GM12878 (cell line): ENCODE measurements at regions not wholly inside any gene's neighbourhood (a gene's known extent, or its start where the extent isn't known, plus 50 kb on each side); places are given as distances from the start of the nearest gene placed in this dataset.

Experiments used
- ATAC-seq: fragments of 200-7000 bp; cut with Tn5 transposase; 3 replicates; pipeline ENCODE4 v1.9.1; 2020; ENCODE audit warnings: mild to moderate bottlenecking, moderate library complexity
- BruUV-seq: library from RNA; stranded (reverse); fragments of 400-500 nt; replicated peaks from 2 replicates; lab custom pipeline; 2021; lab: Mats Ljungman, UMichigan
- CTCF ChIA-PET: fragments of 300-600 bp; sonication (Branson Sonifier 250); formaldehyde crosslinking; extraction: SDS; loops from one replicate; lab custom pipeline; 2021; ENCODE audit warnings: inconsistent platforms; lab: Yijun Ruan, JAX
- POLR2A ChIA-PET: fragments of 350-600 bp; formaldehyde crosslinking; extraction: SDS; loops from one replicate; lab custom pipeline; 2021; ENCODE audit warnings: inconsistent platforms; lab: Charles Lee
- RAD21 ChIA-PET: fragments of 300-600 bp; sonication (Branson Sonifier 250); formaldehyde crosslinking; loops from one replicate; lab custom pipeline; 2023; ENCODE audit warnings: antibody characterized with exemption; ENCODE audit not compliant: unreplicated experiment; lab: Charles Lee
- SMC1A ChIA-PET: fragments of 300-600 bp; sonication (Branson Sonifier 250); formaldehyde crosslinking; loops from one replicate; lab custom pipeline; 2023; ENCODE audit not compliant: unreplicated experiment, uncharacterized antibody; lab: Charles Lee
- DNase-seq: peaks from one replicate; pipeline ENCODE4 v3.0.0-alpha.2; 2011; ENCODE audit warnings: low read depth, low spot score
- FAIRE-seq: peaks from 3 replicates; lab custom pipeline; 2011; peaks lifted over from hg19 to GRCh38; lab: Jason Lieb, UNC
- H2AFZ ChIP-seq: 2 replicates; pipeline ENCODE4 v1.6.0; 2011; ENCODE audit warnings: low read depth, low read length, control low read depth; ENCODE audit not compliant: control insufficient read depth
- H3K27ac ChIP-seq: 2 replicates; pipeline ENCODE4 v1.5.1; 2011; ENCODE audit warnings: control low read depth; ENCODE audit not compliant: control insufficient read depth, insufficient read depth
- H3K27me3 ChIP-seq, 2 experiments: replicated peaks in 1 of 2; 2 replicates each; pipeline versions ENCODE4 v1.6.0 to v1.6.1; 2011; ENCODE audit warnings: low read length in 1 of 2; ENCODE audit not compliant: control insufficient read depth in 2 of 2, insufficient read depth in 2 of 2
- H3K36me3 ChIP-seq, 2 experiments: 2 replicates each; pipeline ENCODE4 v1.5.1; 2011; ENCODE audit warnings: low read length in 1 of 2; ENCODE audit not compliant: control insufficient read depth in 2 of 2, insufficient read depth in 2 of 2
- H3K4me1 ChIP-seq: 2 replicates; pipeline ENCODE4 v1.6.1; 2011; ENCODE audit warnings: mild to moderate bottlenecking, low read length, moderate library complexity, mixed read lengths; ENCODE audit not compliant: control insufficient read depth, insufficient read depth
- H3K4me2 ChIP-seq: 2 replicates; pipeline ENCODE4 v1.6.0; 2011; ENCODE audit warnings: control low read depth; ENCODE audit not compliant: control insufficient read depth, insufficient read depth
- H3K4me3 ChIP-seq: fragments of 200-600 bp; sonication (generic); 2 replicates; pipeline ENCODE4 v1.5.1; 2016
- H3K79me2 ChIP-seq: 2 replicates; pipeline ENCODE4 v1.6.0; 2011; ENCODE audit warnings: low read length; ENCODE audit not compliant: control insufficient read depth, insufficient read depth
- H3K9ac ChIP-seq: 2 replicates; pipeline ENCODE4 v1.8.0; 2011; ENCODE audit warnings: low read length, control low read depth, mixed read lengths; ENCODE audit not compliant: control insufficient read depth, insufficient read depth
- H3K9me3 ChIP-seq: replicated peaks from 3 replicates; pipeline ENCODE4 v1.5.1; 2011; ENCODE audit warnings: mild to moderate bottlenecking, low read length; ENCODE audit not compliant: control insufficient read depth, insufficient read depth
- H4K20me1 ChIP-seq: 2 replicates; pipeline ENCODE4 v1.6.0; 2011; ENCODE audit not compliant: control insufficient read depth, insufficient read depth
- ESRRA ChIP-seq: IDR thresholded peaks from 2 replicates; pipeline ENCODE4 v1.6.1; 2012; ENCODE audit warnings: mild to moderate bottlenecking, low read length, improper control_type of control experiment
- HDGF ChIP-seq: fragments of 450-650 bp; IDR thresholded peaks from 2 replicates; pipeline ENCODE4 v1.6.1; 2016; ENCODE audit warnings: antibody characterized with exemption
- IRF4 ChIP-seq: IDR thresholded peaks from 2 replicates; pipeline ENCODE4 v1.6.1; 2011; ENCODE audit warnings: low read depth, low read length
- JUNB ChIP-seq: IDR thresholded peaks from 2 replicates; pipeline ENCODE4 v1.6.1; 2016; ENCODE audit warnings: antibody characterized with exemption, mild to moderate bottlenecking
- JUND ChIP-seq: IDR thresholded peaks from 2 replicates; pipeline ENCODE4 v1.6.1; 2012; ENCODE audit warnings: low read depth, mild to moderate bottlenecking, low read length, improper control_type of control experiment, moderate library complexity
- MYC ChIP-seq: IDR thresholded peaks from 2 replicates; pipeline ENCODE4 v1.6.1; 2011; ENCODE audit warnings: mild to moderate bottlenecking, low read length, moderate library complexity, inconsistent platforms; ENCODE audit not compliant: insufficient read depth, insufficient replicate concordance, insufficient read length, severe bottlenecking
- PML ChIP-seq: IDR thresholded peaks from 2 replicates; pipeline ENCODE4 v1.6.1; 2012; ENCODE audit warnings: low read length, inconsistent platforms
- RBBP5 ChIP-seq: fragments of 200-600 bp; sonication (generic); conservative IDR thresholded peaks from 2 replicates; pipeline ENCODE4 v1.6.1; 2016
- RUNX3 ChIP-seq: IDR thresholded peaks from 2 replicates; pipeline ENCODE4 v1.6.1; 2012; ENCODE audit warnings: low read length, inconsistent platforms
- SIX5 ChIP-seq: IDR thresholded peaks from 2 replicates; pipeline ENCODE4 v1.6.1; 2011; ENCODE audit warnings: mild to moderate bottlenecking, low read depth, low read length, moderate library complexity; ENCODE audit not compliant: severe bottlenecking
- SRF ChIP-seq, 2 experiments: IDR thresholded peaks; 2 replicates each; pipeline ENCODE4 v1.6.1; 2011; ENCODE audit warnings: low read depth in 2 of 2, low read length in 2 of 2, mild to moderate bottlenecking in 1 of 2, moderate library complexity in 1 of 2
- WRNIP1 ChIP-seq: IDR thresholded peaks from 2 replicates; pipeline ENCODE4 v1.6.1; 2011; ENCODE audit warnings: low read depth, low read length, improper control_type of control experiment, borderline replicate concordance
- ZNF274 ChIP-seq: IDR thresholded peaks from one replicate; pipeline ENCODE4 v1.8.0; 2011; ENCODE audit not compliant: insufficient read length, insufficient read depth
- ZNF592 ChIP-seq: fragments of 450-650 bp; IDR thresholded peaks from 2 replicates; pipeline ENCODE4 v1.6.1; 2017; ENCODE audit warnings: mild to moderate bottlenecking, moderate library complexity
- WGBS: methylation state at CpG from one replicate; pipeline ENCODE4 v1.1.6; 2016; ENCODE audit warnings: low lambda C conversion rate; ENCODE audit not compliant: insufficient replicate concordance, insufficient coverage; ENCODE audit errors: missing lambda C conversion rate; 5-methylcytosine and 5-hydroxymethylcytosine counted together
- in situ Hi-C: fragments of 300-500 bp; cut with MboI; formaldehyde crosslinking; loops from 9 replicates; pipeline ENCODE4 v1.14.3; 2018; ENCODE audit warnings: mixed read lengths
- intact Hi-C: fragments of 100-400 bp; cut with micrococcal nuclease; formaldehyde crosslinking; loops from one replicate; pipeline ENCODE4 v1.14.2; 2022; ENCODE audit not compliant: unreplicated experiment
- TF ChIP-seq, protein P1 (sequence below): fragments of 450-650 bp; formaldehyde crosslinking; IDR thresholded peaks from 2 replicates; pipeline ENCODE4 v1.5.0; 2022; ENCODE audit warnings: mild to moderate bottlenecking, missing genetic modification characterization

DNA sequence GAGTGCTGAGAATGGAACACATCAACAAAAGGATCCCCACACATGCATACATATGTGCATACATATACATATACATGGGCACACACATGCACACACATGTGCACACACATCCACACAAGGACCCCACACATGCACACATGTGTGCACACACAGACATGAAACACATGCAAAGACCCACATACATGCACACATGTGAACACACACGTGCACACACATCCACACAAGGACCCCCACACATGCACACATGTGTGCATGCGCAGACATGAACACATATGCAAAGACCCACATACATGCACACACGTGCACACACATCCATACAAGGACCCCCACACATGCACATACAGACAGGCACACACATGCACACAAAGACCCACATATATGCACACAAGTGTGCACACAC is 104.4 kb upstream of the ADARB2 start:
- H3K9ac ChIP-seq, result no peak overlapping the region
- no peak overlapping the region for H3K4me2 ChIP-seq
- BruUV-seq, result no TSS peak
- no peaks in the 10 kb centered on the region for H3K9me3 ChIP-seq
- no peak overlapping the region for H3K4me3 ChIP-seq
- SMC1A ChIA-PET, result no interaction called here
- H3K4me1 ChIP-seq, result no peaks in the 10 kb centered on the region
- H2AFZ ChIP-seq, result no peak overlapping the region
- WGBS, result 33% methylated on average over 3 of the region's 3 CpGs
- in situ Hi-C loops, result no loop called here
- CTCF ChIA-PET, result no interaction called here
- H3K79me2 ChIP-seq, result no peaks in the 10 kb centered on the region
- intact Hi-C loops, result no loop called here
- RAD21 ChIA-PET, result no interaction called here
- no peak for FAIRE-seq
- H3K36me3 ChIP-seq, result no peaks in the 10 kb centered on the region
- POLR2A ChIA-PET, result no interaction called here
- TF ChIP-seq, protein P1, sequence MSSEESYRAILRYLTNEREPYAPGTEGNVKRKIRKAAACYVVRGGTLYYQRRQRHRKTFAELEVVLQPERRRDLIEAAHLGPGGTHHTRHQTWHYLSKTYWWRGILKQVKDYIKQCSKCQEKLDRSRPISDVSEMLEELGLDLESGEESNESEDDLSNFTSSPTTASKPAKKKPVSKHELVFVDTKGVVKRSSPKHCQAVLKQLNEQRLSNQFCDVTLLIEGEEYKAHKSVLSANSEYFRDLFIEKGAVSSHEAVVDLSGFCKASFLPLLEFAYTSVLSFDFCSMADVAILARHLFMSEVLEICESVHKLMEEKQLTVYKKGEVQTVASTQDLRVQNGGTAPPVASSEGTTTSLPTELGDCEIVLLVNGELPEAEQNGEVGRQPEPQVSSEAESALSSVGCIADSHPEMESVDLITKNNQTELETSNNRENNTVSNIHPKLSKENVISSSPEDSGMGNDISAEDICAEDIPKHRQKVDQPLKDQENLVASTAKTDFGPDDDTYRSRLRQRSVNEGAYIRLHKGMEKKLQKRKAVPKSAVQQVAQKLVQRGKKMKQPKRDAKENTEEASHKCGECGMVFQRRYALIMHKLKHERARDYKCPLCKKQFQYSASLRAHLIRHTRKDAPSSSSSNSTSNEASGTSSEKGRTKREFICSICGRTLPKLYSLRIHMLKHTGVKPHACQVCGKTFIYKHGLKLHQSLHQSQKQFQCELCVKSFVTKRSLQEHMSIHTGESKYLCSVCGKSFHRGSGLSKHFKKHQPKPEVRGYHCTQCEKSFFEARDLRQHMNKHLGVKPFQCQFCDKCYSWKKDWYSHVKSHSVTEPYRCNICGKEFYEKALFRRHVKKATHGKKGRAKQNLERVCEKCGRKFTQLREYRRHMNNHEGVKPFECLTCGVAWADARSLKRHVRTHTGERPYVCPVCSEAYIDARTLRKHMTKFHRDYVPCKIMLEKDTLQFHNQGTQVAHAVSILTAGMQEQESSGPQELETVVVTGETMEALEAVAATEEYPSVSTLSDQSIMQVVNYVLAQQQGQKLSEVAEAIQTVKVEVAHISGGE (CRISPR knock-in tag), result no peak
- no peak for TF ChIP-seq JUND
- no peak for TF ChIP-seq SIX5
- no peak for TF ChIP-seq ESRRA
- TF ChIP-seq WRNIP1, result no peak
- no peak for TF ChIP-seq SRF (IDR thresholded peaks at IDR 0.05; ENCODE audit: low read depth in 2 of 2, low read length in 2 of 2)
- no peak for TF ChIP-seq MYC
- no peak for TF ChIP-seq RBBP5
- TF ChIP-seq RUNX3, result no peak
- TF ChIP-seq ZNF592, result no peak
- no peak for TF ChIP-seq HDGF
- TF ChIP-seq PML, result no peak
- no peak for TF ChIP-seq IRF4
- TF ChIP-seq JUNB, result no peak
- TF ChIP-seq ZNF274, result no peak
- H4K20me1 ChIP-seq, result no peaks in the 10 kb centered on the region
- ATAC-seq, result no peak
- DNase-seq, result no peak
- no peak overlapping the region for H3K27ac ChIP-seq
- no peaks in the 10 kb centered on the region for H3K27me3 ChIP-seq
